Thyroid gland (tissue), 4 donors: ENCODE measurements at regions not wholly inside any gene's neighbourhood (a gene's known extent, or its start where the extent isn't known, plus 50 kb on each side); places are given as distances from the start of the nearest gene placed in this dataset.

Experiments
- DNase-seq, 2 donors: peaks; one replicate each; pipeline ENCODE4 v3.0.0-alpha.2; 2019
- H3K27ac ChIP-seq, 3 donors: fragments of 200-600 bp; sonication (generic); 1 replicate in 2 of 3; 2 replicates in 1 of 3; pipeline ENCODE4 v1.5.1; 2016 to 2019; ENCODE audit warnings: mild to moderate bottlenecking in 1 of 3, moderate library complexity in 1 of 3
- H3K27me3 ChIP-seq: fragments of 200-600 bp; sonication (generic); one replicate; pipeline ENCODE4 v1.5.1; 2019
- H3K36me3 ChIP-seq, 2 donors: fragments of 200-600 bp; sonication (generic); one replicate each; pipeline ENCODE4 v1.5.1; 2016 to 2019
- H3K4me1 ChIP-seq, 2 donors: fragments of 200-600 bp; sonication (generic); one replicate each; pipeline ENCODE4 v1.5.1; 2017 to 2019
- H3K4me3 ChIP-seq, 3 donors: fragments of 200-600 bp; sonication (generic); replicated peaks in 1 of 3; 1 replicate in 2 of 3; 2 replicates in 1 of 3; pipeline ENCODE4 v1.5.1; 2016; ENCODE audit warnings: mild to moderate bottlenecking in 1 of 3
- H3K9me3 ChIP-seq: fragments of 200-600 bp; sonication (generic); one replicate; pipeline ENCODE4 v1.5.1; 2017
- POLR2A ChIP-seq, 2 donors: fragments of 450-650 bp; IDR thresholded peaks; one replicate each; pipeline ENCODE4 v1.6.1; 2017; ENCODE audit warnings: antibody characterized with exemption in 2 of 2, mild to moderate bottlenecking in 2 of 2, moderate library complexity in 1 of 2
- WGBS, 2 donors: methylation state at CpG; one replicate each; pipeline ENCODE4 v1.1.5; 2017; 5-methylcytosine and 5-hydroxymethylcytosine counted together
- intact Hi-C: fragments of 100-400 bp; cut with DNase I; formaldehyde crosslinking; loops from one replicate; pipeline ENCODE4 v1.15.1; 2023
- TF ChIP-seq, protein P1 (sequence below), 6 experiments: fragments of 200-600 bp in 3 of 6; fragments of 450-650 bp in 3 of 6; sonication (generic) in 3 of 6; IDR thresholded peaks; one replicate each; pipeline ENCODE4 v1.5.1; 2016 to 2019; ENCODE audit warnings: antibody characterized with exemption in 6 of 6, mild to moderate bottlenecking in 2 of 6, inconsistent platforms in 1 of 6, moderate library complexity in 1 of 6

DNA sequence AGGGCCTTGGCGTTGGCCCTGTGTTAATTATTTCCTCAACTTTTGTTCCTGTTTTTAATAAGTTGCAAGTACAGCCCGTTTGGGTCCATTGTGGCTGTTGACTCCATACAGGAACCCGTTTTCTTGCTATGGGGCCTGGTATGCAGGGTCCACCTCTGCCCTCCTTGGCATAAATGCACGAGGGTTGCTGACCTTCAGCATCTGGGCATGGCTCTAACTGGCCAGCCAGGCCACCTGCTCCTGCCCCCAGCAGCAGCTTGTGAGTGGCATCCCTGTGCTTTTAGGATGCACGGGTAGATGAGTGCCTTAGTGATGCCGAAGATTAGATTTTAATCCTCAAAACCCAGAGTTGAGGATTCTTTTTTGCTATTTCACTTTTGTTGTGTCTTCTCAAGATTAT lies 123.2 kb downstream of the GLRX3 start:
- WGBS, 2 donors, result 76 to 89% methylated on average over 6 of the region's 6 CpGs
- Histone ChIP-seq H3K27ac (no peak overlapping the region), H3K36me3 (no peaks in the 10 kb centered on the region), H3K9me3 (no peaks in the 10 kb centered on the region), H3K4me1 (no peaks in the 10 kb centered on the region), H3K4me3 (no peak overlapping the region), H3K27me3 (no peaks in the 10 kb centered on the region)
- TF ChIP-seq POLR2A (IDR thresholded peaks at IDR 0.05), result no peak
- TF ChIP-seq, protein P1, sequence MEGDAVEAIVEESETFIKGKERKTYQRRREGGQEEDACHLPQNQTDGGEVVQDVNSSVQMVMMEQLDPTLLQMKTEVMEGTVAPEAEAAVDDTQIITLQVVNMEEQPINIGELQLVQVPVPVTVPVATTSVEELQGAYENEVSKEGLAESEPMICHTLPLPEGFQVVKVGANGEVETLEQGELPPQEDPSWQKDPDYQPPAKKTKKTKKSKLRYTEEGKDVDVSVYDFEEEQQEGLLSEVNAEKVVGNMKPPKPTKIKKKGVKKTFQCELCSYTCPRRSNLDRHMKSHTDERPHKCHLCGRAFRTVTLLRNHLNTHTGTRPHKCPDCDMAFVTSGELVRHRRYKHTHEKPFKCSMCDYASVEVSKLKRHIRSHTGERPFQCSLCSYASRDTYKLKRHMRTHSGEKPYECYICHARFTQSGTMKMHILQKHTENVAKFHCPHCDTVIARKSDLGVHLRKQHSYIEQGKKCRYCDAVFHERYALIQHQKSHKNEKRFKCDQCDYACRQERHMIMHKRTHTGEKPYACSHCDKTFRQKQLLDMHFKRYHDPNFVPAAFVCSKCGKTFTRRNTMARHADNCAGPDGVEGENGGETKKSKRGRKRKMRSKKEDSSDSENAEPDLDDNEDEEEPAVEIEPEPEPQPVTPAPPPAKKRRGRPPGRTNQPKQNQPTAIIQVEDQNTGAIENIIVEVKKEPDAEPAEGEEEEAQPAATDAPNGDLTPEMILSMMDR (IDR thresholded peaks at IDR 0.05), result no peak
- DNase-seq, result no peak
- intact Hi-C loops, result no loop called here

DNA sequence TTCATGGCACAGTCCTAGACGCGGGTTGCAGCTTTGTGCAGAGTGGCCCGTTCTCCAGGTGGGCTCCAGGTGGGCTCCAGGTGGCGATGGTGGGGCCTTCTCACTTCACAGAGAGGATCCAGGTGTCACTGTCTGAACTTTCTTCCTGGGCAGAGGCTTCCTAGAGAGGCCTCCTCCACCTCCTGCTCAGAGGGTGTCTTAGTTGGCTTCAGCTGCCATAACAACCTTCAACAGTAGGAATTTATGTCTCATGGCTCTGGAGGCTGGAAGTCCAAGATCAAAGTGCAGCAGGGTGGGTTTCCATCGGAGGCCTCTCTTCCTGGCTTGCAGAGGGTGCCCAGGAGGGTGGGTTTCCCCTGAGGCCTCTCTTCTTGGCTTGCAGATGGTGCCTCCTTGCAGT lies 125.1 kb downstream of the GLRX3 start:
- no peak for DNase-seq
- Histone ChIP-seq H3K27me3 (no peaks in the 10 kb centered on the region), H3K4me3 (no peak overlapping the region), H3K36me3 (no peaks in the 10 kb centered on the region), H3K4me1 (no peaks in the 10 kb centered on the region), H3K9me3 (no peaks in the 10 kb centered on the region), H3K27ac (no peak overlapping the region)
- no peak for TF ChIP-seq POLR2A (IDR thresholded peaks at IDR 0.05)
- TF ChIP-seq, protein P1 (IDR thresholded peaks at IDR 0.05), result no peak
- intact Hi-C loops, result no loop called here
- 87 to 97% methylated on average over 5 of the region's 5 CpGs for WGBS, 2 donors

DNA sequence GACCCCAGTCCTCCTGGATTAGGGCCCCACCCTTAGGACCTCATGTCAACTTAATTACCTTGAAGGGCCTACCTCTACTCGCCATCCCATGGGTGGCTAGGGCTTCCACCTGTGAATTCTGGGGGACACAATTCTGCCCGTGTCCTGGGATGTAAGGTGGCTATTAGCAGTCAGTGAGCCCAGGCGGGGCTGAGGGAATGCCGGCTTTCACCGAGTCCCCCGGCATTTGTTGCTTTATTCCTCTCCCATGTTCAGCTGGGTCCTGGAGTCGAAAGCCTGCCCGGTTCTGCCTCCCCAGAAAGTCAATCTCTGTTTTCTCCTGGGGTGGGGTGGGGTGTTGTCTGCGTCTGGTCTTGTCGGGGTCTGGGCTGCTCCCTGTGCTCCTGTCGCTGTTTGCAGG lies 125.6 kb downstream of the GLRX3 start:
- TF ChIP-seq, protein P1 (IDR thresholded peaks at IDR 0.05), result no peak
- no peak for TF ChIP-seq POLR2A (IDR thresholded peaks at IDR 0.05)
- H3K9me3 ChIP-seq, result no peaks in the 10 kb centered on the region
- no peak overlapping the region for H3K4me3 ChIP-seq
- no peak overlapping the region for H3K27ac ChIP-seq
- no peak for DNase-seq
- 94 to 98% methylated on average over 11 of the region's 11 CpGs for WGBS, 2 donors
- H3K36me3 ChIP-seq, result no peaks in the 10 kb centered on the region
- H3K4me1 ChIP-seq, result no peaks in the 10 kb centered on the region
- H3K27me3 ChIP-seq, result no peaks in the 10 kb centered on the region
- intact Hi-C loops, result no loop called here

DNA sequence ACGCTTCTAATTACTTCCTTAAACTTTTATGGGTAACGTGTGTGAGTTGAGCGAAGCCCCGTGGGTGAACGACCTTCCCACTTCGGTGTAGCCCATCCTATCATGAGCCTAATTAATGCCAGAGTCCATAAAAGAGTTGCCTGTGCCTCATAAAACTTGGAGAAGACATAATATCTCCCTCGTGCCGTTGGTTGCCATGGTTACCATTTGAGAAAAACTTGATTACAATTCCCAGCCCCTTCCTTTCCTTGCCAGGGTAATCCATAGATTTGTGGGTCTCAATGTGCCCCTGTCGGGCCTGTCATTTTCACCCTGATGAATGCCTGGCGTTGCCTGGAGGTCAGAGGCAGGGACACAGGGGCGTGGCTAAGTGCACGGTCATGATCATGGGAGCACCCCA lies 127.1 kb downstream of the GLRX3 start:
- no peak for DNase-seq
- 78 to 85% methylated on average over 12 of the region's 12 CpGs for WGBS, 2 donors

DNA sequence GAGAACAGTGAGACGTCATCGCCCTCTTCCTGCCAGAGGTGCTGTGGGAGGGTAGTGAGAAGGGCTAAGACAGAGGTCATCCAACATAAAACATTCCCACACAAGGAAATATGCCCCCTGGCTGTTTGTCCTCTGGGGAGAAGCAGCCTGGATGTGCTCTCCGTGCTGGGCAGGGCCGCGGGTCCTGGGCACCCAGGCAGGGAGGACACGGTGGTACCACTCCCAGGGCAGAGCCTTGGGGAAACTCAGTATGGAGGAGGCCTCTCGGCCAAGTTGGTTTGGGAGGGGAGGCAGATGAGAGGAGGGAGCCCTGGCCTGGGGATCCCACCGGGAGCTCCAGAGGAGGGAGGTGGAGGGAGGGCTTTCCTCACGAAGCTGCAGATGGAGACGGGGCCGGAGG lies 129.4 kb downstream of the GLRX3 start:
- H3K27me3 ChIP-seq, result no peaks in the 10 kb centered on the region
- no peaks in the 10 kb centered on the region for H3K4me1 ChIP-seq
- WGBS, 2 donors, result 85 to 88% methylated on average over 11 of the region's 11 CpGs
- TF ChIP-seq, protein P1 (IDR thresholded peaks at IDR 0.05), result no peak
- no peak for TF ChIP-seq POLR2A (IDR thresholded peaks at IDR 0.05)
- no peaks in the 10 kb centered on the region for H3K9me3 ChIP-seq
- H3K36me3 ChIP-seq, result no peaks in the 10 kb centered on the region
- no peak overlapping the region for H3K4me3 ChIP-seq
- intact Hi-C loops, result no loop called here
- no peak overlapping the region for H3K27ac ChIP-seq
- DNase-seq, result no peak

More for the DNA sequence above, 127.1 kb downstream of the GLRX3 start:
- no peak overlapping the region for H3K4me3 ChIP-seq
- H3K4me1 ChIP-seq, result no peaks in the 10 kb centered on the region
- no peaks in the 10 kb centered on the region for H3K36me3 ChIP-seq
- no peaks in the 10 kb centered on the region for H3K9me3 ChIP-seq
- TF ChIP-seq, protein P1 (IDR thresholded peaks at IDR 0.05), result no peak
- TF ChIP-seq POLR2A (IDR thresholded peaks at IDR 0.05), result no peak
- intact Hi-C loops, result no loop called here
- H3K27ac ChIP-seq, result no peak overlapping the region
- H3K27me3 ChIP-seq, result no peaks in the 10 kb centered on the region
